ENCODE measurements at regions not wholly inside any gene's neighbourhood (a gene's known extent, or its start where the extent isn't known, plus 50 kb on each side); places are given as distances from the start of the nearest gene placed in this dataset.

DNA sequence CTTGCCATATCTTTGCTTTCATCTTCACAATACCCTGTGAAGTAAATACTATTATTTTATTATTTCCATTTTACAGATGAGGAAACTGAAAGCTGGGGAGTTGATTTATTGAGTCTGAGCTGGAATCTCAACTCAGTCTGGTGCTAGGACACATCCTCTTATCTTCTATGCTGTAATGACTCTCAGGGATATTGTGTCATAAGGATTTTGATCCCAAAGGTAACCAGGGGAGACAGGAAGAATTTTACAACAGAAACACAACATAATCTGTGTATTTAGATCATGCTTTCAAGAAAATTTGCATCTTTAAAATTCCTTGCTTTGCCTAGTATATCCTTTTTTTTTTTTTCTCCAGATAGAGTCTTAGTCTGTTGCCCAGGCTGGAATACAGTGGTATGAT lies 123.3 kb upstream of the BTG1 start:
- H3K4me3 ChIP-seq (replicated peaks; ENCODE audit: low read depth, low read length), result no peak overlapping the region
- TF ChIP-seq, protein P1, sequence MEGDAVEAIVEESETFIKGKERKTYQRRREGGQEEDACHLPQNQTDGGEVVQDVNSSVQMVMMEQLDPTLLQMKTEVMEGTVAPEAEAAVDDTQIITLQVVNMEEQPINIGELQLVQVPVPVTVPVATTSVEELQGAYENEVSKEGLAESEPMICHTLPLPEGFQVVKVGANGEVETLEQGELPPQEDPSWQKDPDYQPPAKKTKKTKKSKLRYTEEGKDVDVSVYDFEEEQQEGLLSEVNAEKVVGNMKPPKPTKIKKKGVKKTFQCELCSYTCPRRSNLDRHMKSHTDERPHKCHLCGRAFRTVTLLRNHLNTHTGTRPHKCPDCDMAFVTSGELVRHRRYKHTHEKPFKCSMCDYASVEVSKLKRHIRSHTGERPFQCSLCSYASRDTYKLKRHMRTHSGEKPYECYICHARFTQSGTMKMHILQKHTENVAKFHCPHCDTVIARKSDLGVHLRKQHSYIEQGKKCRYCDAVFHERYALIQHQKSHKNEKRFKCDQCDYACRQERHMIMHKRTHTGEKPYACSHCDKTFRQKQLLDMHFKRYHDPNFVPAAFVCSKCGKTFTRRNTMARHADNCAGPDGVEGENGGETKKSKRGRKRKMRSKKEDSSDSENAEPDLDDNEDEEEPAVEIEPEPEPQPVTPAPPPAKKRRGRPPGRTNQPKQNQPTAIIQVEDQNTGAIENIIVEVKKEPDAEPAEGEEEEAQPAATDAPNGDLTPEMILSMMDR (IDR thresholded peaks at IDR 0.05; ENCODE audit: low read depth, low read length, missing control alignments), result no peak
- no peak for DNase-seq (ENCODE audit: extremely low read depth, low read depth)

DNA sequence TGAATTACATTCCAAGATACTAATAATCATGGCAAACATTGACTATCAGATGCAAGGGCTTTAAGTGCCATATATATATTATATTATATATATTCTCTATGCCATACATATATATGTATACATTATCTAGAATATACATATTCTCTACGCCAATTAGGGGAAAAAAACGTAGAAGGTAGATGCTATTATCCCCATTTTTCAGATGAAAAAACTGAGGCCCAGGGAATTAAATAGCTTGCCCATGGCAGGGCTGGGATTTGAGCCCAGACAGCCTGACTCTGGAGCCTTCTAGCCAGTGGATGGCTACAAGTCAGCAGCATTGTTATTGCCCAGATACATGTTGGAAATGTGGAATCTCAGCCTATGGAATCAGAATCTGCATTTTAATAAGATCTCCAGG lies 116.0 kb upstream of the BTG1 start:
- no peak overlapping the region for H3K4me3 ChIP-seq (replicated peaks; ENCODE audit: low read depth, low read length)
- TF ChIP-seq, protein P1 (IDR thresholded peaks at IDR 0.05; ENCODE audit: low read depth, low read length, missing control alignments), result no peak
- DNase-seq (ENCODE audit: extremely low read depth, low read depth), result no peak

DNA sequence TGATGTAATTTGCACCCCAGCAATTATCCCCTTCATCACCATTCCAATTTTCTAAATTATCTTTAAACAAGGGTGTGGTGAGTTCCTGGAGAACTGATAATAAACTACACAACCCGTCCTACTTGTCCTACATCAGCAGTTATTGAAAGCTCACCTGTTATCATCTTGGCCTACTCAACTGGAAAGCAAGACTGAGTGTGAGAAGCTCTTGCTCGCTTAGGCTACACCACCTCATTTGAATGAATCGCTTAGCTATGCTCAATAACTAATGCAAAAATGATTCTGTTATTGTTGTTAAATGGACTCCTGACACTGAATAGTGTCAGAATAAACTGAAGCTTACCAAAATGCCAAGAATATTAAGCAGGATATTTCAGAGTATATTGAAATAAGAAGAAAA lies 115.4 kb upstream of the BTG1 start:
- TF ChIP-seq, protein P1 (IDR thresholded peaks at IDR 0.05; ENCODE audit: low read depth, low read length, missing control alignments), result no peak
- no peak for DNase-seq (ENCODE audit: extremely low read depth, low read depth)
- H3K4me3 ChIP-seq (replicated peaks; ENCODE audit: low read depth, low read length), result no peak overlapping the region

DNA sequence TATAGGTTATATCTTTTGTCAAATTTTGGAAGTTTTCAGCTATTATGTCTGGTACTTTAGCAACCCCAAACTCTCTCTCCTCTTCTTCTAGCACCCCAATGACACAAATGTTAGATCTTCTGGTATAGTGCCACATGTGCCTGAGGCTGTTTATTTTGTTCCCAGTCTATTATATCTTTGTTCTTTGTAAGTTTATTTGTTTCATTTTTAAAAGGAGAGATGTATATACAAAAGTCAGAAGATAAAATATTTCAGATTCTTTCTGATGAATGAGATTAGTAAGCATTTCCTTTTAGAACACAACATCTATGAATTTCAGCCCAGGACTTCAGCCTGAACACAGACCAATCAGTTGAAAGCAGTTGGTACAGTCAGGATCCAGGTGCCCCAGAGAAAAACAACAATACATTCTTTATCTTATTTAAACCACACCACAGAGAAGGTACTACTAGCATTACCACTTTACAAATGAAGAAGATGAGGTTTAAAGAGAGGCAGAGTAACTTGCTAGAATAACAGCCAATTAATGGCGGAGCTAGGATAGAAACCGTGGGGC lies 114.1 kb upstream of the BTG1 start:
- TF ChIP-seq, protein P1 (IDR thresholded peaks at IDR 0.05; ENCODE audit: low read depth, low read length, missing control alignments), result no peak
- DNase-seq (ENCODE audit: extremely low read depth, low read depth), result no peak
- H3K4me3 ChIP-seq (replicated peaks; ENCODE audit: low read depth, low read length), result no peak overlapping the region

DNA sequence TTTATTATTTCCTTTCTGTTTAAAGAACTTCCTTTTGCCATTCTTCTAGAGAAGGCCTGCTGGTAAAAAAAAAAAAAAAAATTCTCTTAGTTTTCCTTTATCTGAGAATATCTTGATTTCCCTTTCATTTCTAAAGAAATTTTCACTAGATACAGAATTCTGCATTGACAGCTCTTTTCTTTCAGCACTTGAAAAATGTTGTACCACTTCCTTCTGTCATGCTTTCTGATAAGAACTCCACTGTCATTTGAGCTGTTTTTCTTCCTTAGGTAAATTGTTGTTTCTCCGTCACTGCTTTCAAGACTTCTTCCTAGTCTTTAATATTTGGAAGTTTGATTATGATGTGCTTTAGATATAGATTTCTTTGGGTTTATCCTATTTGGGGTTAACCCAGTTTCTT lies 113.6 kb upstream of the BTG1 start:
- no peak overlapping the region for H3K4me3 ChIP-seq (replicated peaks; ENCODE audit: low read depth, low read length)
- TF ChIP-seq, protein P1 (IDR thresholded peaks at IDR 0.05; ENCODE audit: low read depth, low read length, missing control alignments), result no peak
- DNase-seq (ENCODE audit: extremely low read depth, low read depth), result no peak

DNA sequence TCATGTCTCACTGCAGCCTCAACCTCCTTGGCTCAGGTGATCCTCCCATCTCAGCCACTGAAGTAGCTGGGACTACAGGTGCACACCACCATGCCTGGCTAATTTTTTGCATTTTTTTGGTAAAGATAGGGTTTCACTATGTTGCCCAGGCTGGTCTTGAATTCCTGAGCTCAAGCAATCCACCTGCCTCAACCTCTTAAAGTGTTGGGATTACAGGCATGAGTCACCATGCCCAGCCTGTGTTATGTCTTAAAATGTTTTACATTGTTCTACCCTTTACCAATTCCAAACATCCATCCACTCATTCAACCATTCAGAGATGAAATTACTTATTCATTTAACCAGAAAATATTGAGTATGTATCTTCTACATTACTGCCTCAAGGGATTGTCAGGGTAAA lies 111.6 kb upstream of the BTG1 start:
- TF ChIP-seq, protein P1 (IDR thresholded peaks at IDR 0.05; ENCODE audit: low read depth, low read length, missing control alignments), result no peak

DNA sequence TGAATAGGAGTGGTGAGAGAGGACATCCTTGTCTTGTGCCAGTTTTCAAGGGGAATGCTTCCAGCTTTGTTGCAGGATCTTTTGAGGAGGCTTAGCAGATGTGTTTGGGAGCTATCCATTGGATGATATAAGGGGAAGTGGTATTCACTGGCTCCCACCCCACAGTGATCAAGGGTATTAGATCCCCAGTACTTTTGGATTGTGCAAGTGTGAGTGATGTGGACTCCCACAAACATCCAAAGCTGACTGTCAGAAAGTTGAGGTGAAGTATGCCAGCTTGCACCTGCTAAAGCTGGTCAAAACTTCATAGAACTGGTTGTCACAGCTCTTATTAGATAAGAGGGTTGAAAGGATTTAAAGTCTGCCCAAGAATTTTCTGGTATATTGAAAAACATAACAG lies 110.1 kb upstream of the BTG1 start:
- H3K4me3 ChIP-seq (replicated peaks; ENCODE audit: low read depth, low read length), result no peak overlapping the region
- DNase-seq (ENCODE audit: extremely low read depth, low read depth), result no peak
- TF ChIP-seq, protein P1 (IDR thresholded peaks at IDR 0.05; ENCODE audit: low read depth, low read length, missing control alignments), result no peak

More for the DNA sequence above, 111.6 kb upstream of the BTG1 start:
- no peak overlapping the region for H3K4me3 ChIP-seq (replicated peaks; ENCODE audit: low read depth, low read length)
- DNase-seq (ENCODE audit: extremely low read depth, low read depth), result no peak
